MG63 (cell line): ENCODE measurements at regions not wholly inside any gene's neighbourhood (a gene's known extent, or its start where the extent isn't known, plus 50 kb on each side); places are given as distances from the start of the nearest gene placed in this dataset.

Source experiments
- DNase-seq: peaks from one replicate; pipeline ENCODE4 v3.0.0-alpha.2; 2020
- H3K27me3 ChIP-seq: fragments of 250-450 bp; sonication (Bioruptor Pico); 2 replicates; pipeline ENCODE4 v1.5.1; 2020; ENCODE audit warnings: mild to moderate bottlenecking, moderate library complexity
- H3K36me3 ChIP-seq: fragments of 250-450 bp; sonication (Bioruptor Pico); 2 replicates; pipeline ENCODE4 v1.5.1; 2020; ENCODE audit warnings: mild to moderate bottlenecking, moderate library complexity
- H3K4me3 ChIP-seq: fragments of 250-450 bp; sonication (Bioruptor Pico); 2 replicates; pipeline ENCODE4 v1.5.1; 2020; ENCODE audit warnings: mild to moderate bottlenecking, moderate library complexity
- H3K9me3 ChIP-seq: fragments of 250-450 bp; sonication (Bioruptor Pico); 2 replicates; pipeline ENCODE4 v1.5.1; 2020; ENCODE audit warnings: mild to moderate bottlenecking, moderate library complexity

GRCh38 chr10:24132741-24133140 lies 76.2 kb upstream of the KIAA1217 start:
- H3K36me3 ChIP-seq: no peaks in the 10 kb centered on the region
- no peak for DNase-seq
- H3K4me3 ChIP-seq: no peak overlapping the region
- H3K9me3 ChIP-seq: no peaks in the 10 kb centered on the region
- H3K27me3 ChIP-seq: no peaks in the 10 kb centered on the region

- H3K9me3 ChIP-seq: no peaks in the 10 kb centered on the region
- no peak overlapping the region for H3K4me3 ChIP-seq
- no peaks in the 10 kb centered on the region for H3K27me3 ChIP-seq
- no peak for DNase-seq
- H3K36me3 ChIP-seq: no peaks in the 10 kb centered on the region
Observed at GRCh38 chr10:24133835-24134234, 75.1 kb upstream of the KIAA1217 start.

- H3K9me3 ChIP-seq: no peaks in the 10 kb centered on the region
- H3K27me3 ChIP-seq: no peaks in the 10 kb centered on the region
- no peak for DNase-seq
- no peak overlapping the region for H3K4me3 ChIP-seq
- H3K36me3 ChIP-seq: no peaks in the 10 kb centered on the region
Observed at GRCh38 chr10:24136070-24136469, 72.9 kb upstream of the KIAA1217 start.

- H3K4me3 ChIP-seq: no peak overlapping the region
- no peaks in the 10 kb centered on the region for H3K27me3 ChIP-seq
- no peak for DNase-seq
- H3K9me3 ChIP-seq: no peaks in the 10 kb centered on the region
- H3K36me3 ChIP-seq: no peaks in the 10 kb centered on the region
Observed at GRCh38 chr10:24147321-24147720, 61.6 kb upstream of the KIAA1217 start.

- no peaks in the 10 kb centered on the region for H3K27me3 ChIP-seq
- no peaks in the 10 kb centered on the region for H3K9me3 ChIP-seq
- H3K4me3 ChIP-seq: no peak overlapping the region
- DNase-seq: no peak
- H3K36me3 ChIP-seq: no peaks in the 10 kb centered on the region
Observed at GRCh38 chr10:24149640-24150039, 59.3 kb upstream of the KIAA1217 start.

DNA sequence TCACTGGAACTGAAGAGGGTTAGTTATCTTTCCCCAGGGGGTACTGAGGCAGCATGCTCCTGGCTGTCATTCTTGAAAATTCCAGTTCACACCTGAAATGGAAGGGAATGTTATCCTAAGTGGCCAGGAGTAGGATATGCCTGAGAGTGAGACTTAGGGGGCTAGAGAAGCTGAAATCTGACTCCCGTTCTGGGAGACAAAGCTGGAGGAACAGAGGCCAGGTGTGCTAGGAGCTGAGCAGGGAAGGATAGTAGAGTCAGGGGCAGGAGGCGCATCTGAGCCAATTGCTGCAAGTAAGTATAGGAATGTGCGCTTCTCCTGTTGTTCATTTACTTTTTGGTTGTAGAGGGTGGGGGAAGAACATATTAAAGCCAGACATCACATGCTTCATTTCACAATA lies 58.1 kb upstream of the KIAA1217 start:
- Histone ChIP-seq H3K27me3 (no peaks in the 10 kb centered on the region), H3K9me3 (no peaks in the 10 kb centered on the region), H3K4me3 (no peak overlapping the region), H3K36me3 (no peaks in the 10 kb centered on the region)
- no peak for DNase-seq

GRCh38 chr10:24152270-24152669 lies 56.7 kb upstream of the KIAA1217 start:
- no peak for DNase-seq
- H3K36me3 ChIP-seq: no peaks in the 10 kb centered on the region

GRCh38 chr10:24153031-24153430 lies 55.9 kb upstream of the KIAA1217 start:
- Histone ChIP-seq H3K27me3 (no peaks in the 10 kb centered on the region), H3K4me3 (no peak overlapping the region), H3K9me3 (no peaks in the 10 kb centered on the region), H3K36me3 (no peaks in the 10 kb centered on the region)
- no peak for DNase-seq

More at GRCh38 chr10:24152270-24152669, 56.7 kb upstream of the KIAA1217 start:
- no peaks in the 10 kb centered on the region for H3K9me3 ChIP-seq
- H3K27me3 ChIP-seq: no peaks in the 10 kb centered on the region
- H3K4me3 ChIP-seq: no peak overlapping the region

GRCh38 chr10:24153537-24153936 lies 55.4 kb upstream of the KIAA1217 start:
- H3K4me3 ChIP-seq: no peak overlapping the region
- no peaks in the 10 kb centered on the region for H3K9me3 ChIP-seq
- H3K36me3 ChIP-seq: no peaks in the 10 kb centered on the region
- H3K27me3 ChIP-seq: no peaks in the 10 kb centered on the region
- no peak for DNase-seq

DNA sequence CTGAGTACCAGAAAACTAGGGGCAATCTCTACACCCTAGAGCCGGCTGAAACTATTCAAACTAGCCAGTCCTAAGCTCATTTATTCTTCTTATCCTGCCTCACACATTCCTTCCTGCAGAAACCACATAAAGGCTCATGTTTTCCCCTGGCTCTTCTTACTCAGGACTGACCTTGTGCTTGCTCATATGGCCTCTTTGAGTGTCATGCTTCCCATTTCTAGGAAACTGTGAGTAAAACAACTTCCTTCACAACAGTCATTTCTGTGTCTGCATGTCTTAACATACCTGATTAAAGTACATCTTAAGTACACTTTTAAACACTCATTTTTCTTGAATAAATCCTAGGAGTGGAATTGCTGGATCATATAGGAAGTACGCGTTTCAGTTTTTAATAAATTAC lies 52.3 kb upstream of the KIAA1217 start:
- Histone ChIP-seq H3K4me3 (no peak overlapping the region), H3K36me3 (no peaks in the 10 kb centered on the region), H3K9me3 (no peaks in the 10 kb centered on the region), H3K27me3 (no peaks in the 10 kb centered on the region)
- DNase-seq: no peak

DNA sequence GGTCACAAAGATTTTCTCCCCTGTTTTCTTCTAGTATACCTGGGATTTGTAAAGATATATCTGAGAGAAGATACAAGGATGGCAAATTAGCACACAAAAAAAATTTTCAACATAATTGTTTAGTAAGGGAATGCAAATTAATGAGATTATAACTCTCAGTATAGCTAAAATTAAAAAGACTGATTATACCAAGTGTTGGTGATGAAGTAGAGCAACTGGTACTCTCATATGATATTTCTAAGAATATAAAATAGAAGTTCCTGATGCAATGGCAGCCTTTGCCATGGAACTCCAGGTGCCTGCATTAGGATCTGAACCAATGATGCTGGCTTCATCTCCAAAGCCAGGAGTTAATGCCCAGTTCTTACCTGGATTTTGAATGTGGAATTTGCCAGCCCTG lies 51.4 kb upstream of the KIAA1217 start:
- Histone ChIP-seq H3K9me3 (no peaks in the 10 kb centered on the region), H3K4me3 (no peak overlapping the region), H3K27me3 (no peaks in the 10 kb centered on the region), H3K36me3 (no peaks in the 10 kb centered on the region)
- no peak for DNase-seq
